ENCODE measurements at regions not wholly inside any gene's neighbourhood (a gene's known extent, or its start where the extent isn't known, plus 50 kb on each side); places are given as distances from the start of the nearest gene placed in this dataset.

DNA sequence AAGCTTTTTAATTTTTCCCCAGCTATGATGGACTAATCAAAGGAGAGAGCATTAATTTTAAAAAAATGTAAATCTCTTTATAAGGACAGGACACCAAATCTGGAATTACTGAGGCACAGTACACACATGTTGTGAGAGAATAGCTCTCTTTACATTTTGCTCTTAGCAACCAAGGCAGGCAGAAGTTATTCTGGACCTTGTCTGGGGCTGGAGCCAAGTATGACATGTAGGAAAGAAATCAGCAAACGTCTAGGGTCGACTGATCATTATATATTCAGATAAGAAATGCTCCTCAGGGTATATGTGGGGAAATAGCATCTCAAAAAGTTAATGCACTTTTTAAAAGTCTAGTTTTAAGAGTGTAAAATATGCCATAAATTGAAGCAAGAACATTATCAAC, 1330.0 kb upstream of the CELF4 start:
- TF ChIP-seq, protein P1, sequence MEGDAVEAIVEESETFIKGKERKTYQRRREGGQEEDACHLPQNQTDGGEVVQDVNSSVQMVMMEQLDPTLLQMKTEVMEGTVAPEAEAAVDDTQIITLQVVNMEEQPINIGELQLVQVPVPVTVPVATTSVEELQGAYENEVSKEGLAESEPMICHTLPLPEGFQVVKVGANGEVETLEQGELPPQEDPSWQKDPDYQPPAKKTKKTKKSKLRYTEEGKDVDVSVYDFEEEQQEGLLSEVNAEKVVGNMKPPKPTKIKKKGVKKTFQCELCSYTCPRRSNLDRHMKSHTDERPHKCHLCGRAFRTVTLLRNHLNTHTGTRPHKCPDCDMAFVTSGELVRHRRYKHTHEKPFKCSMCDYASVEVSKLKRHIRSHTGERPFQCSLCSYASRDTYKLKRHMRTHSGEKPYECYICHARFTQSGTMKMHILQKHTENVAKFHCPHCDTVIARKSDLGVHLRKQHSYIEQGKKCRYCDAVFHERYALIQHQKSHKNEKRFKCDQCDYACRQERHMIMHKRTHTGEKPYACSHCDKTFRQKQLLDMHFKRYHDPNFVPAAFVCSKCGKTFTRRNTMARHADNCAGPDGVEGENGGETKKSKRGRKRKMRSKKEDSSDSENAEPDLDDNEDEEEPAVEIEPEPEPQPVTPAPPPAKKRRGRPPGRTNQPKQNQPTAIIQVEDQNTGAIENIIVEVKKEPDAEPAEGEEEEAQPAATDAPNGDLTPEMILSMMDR (IDR thresholded peaks at IDR 0.05), result no peak
- TF ChIP-seq POLR2A (IDR thresholded peaks at IDR 0.05) (no peak), EP300 (IDR thresholded peaks at IDR 0.05) (no peak)
